ENCODE measurements at regions not wholly inside any gene's neighbourhood (a gene's known extent, or its start where the extent isn't known, plus 50 kb on each side); places are given as distances from the start of the nearest gene placed in this dataset.

GRCh38 chr6:67986694-67987232, 648.3 kb upstream of the ADGRB3 start:
- TF ChIP-seq, protein P1, sequence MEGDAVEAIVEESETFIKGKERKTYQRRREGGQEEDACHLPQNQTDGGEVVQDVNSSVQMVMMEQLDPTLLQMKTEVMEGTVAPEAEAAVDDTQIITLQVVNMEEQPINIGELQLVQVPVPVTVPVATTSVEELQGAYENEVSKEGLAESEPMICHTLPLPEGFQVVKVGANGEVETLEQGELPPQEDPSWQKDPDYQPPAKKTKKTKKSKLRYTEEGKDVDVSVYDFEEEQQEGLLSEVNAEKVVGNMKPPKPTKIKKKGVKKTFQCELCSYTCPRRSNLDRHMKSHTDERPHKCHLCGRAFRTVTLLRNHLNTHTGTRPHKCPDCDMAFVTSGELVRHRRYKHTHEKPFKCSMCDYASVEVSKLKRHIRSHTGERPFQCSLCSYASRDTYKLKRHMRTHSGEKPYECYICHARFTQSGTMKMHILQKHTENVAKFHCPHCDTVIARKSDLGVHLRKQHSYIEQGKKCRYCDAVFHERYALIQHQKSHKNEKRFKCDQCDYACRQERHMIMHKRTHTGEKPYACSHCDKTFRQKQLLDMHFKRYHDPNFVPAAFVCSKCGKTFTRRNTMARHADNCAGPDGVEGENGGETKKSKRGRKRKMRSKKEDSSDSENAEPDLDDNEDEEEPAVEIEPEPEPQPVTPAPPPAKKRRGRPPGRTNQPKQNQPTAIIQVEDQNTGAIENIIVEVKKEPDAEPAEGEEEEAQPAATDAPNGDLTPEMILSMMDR (conservative IDR thresholded peaks at IDR 0.05; ENCODE audit: low read depth, low read length) = no peak
- no peak for TF ChIP-seq EZH2 (IDR thresholded peaks at IDR 0.05; ENCODE audit: borderline replicate concordance, low read depth, low read length, poor library complexity, severe bottlenecking)
- no peak overlapping the region for H3K4me3 ChIP-seq (ENCODE audit: low read depth, low read length, poor library complexity, severe bottlenecking)

DNA sequence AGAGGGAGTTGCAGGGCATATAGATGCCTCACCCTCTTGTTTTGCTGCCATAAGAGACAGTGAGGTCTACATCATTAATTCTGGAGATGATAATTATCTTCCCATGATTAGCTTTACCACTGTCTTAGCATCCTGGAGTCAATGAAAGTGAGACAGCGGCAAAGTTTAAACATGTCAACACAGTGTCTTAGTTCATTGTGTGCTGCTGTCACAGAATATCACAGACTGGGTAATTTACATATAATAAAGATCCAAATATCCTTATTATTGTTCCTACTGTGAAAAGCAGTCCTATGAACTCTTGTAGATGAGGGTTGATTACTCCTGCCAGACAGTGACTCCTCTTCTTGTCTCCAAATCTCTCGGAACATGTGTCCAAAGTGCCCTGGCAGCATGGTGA, 658.6 kb upstream of the ADGRB3 start:
- POLR2A ChIA-PET (ENCODE audit: low non-redundant PET) = no interaction called here

More at GRCh38 chr6:67986694-67987232, 648.3 kb upstream of the ADGRB3 start:
- H3K36me3 ChIP-seq (ENCODE audit: insufficient read depth, low read length, poor library complexity, severe bottlenecking) = no peaks in the 10 kb centered on the region
- ChIA-PET CTCF (no interaction called here), POLR2A (ENCODE audit: low non-redundant PET) (no interaction called here)
- intact Hi-C loops (cut with micrococcal nuclease; ENCODE audit: unreplicated experiment) = no loop called here
- no peaks in the 10 kb centered on the region for H3K27me3 ChIP-seq (replicated peaks; ENCODE audit: insufficient read depth, low read depth, low read length, poor library complexity)
- H3K4me1 ChIP-seq (ENCODE audit: insufficient read depth, low read length, poor library complexity, severe bottlenecking) = no peaks in the 10 kb centered on the region
- no peak for DNase-seq (ENCODE audit: low spot score)
- no peaks in the 10 kb centered on the region for H3K9me3 ChIP-seq (ENCODE audit: low read depth, low read length, poor library complexity, severe bottlenecking)
- no TSS peak for BruUV-seq (replicated peaks)
- H3K27ac ChIP-seq (ENCODE audit: low read depth, low read length, poor library complexity, severe bottlenecking) = no peak overlapping the region

GRCh38 chr6:67974931-67975330, 660.2 kb upstream of the ADGRB3 start:
- Histone ChIP-seq H3K4me3 (ENCODE audit: low read depth, low read length, poor library complexity, severe bottlenecking) (no peak overlapping the region), H3K27me3 (replicated peaks; ENCODE audit: insufficient read depth, low read depth, low read length, poor library complexity) (no peaks in the 10 kb centered on the region), H3K4me1 (ENCODE audit: insufficient read depth, low read length, poor library complexity, severe bottlenecking) (no peaks in the 10 kb centered on the region), H3K36me3 (ENCODE audit: insufficient read depth, low read length, poor library complexity, severe bottlenecking) (no peaks in the 10 kb centered on the region), H3K27ac (ENCODE audit: low read depth, low read length, poor library complexity, severe bottlenecking) (no peak overlapping the region), H3K9me3 (ENCODE audit: low read depth, low read length, poor library complexity, severe bottlenecking) (no peaks in the 10 kb centered on the region)
- ChIA-PET CTCF (no interaction called here), POLR2A (ENCODE audit: low non-redundant PET) (no interaction called here)
- TF ChIP-seq, protein P1 (conservative IDR thresholded peaks at IDR 0.05; ENCODE audit: low read depth, low read length) = no peak
- no peak for TF ChIP-seq EZH2 (IDR thresholded peaks at IDR 0.05; ENCODE audit: borderline replicate concordance, low read depth, low read length, poor library complexity, severe bottlenecking)
- no TSS peak for BruUV-seq (replicated peaks)
- no peak for DNase-seq (ENCODE audit: low spot score)
- intact Hi-C loops (cut with micrococcal nuclease; ENCODE audit: unreplicated experiment) = no loop called here

More for the DNA sequence above, 658.6 kb upstream of the ADGRB3 start:
- no TSS peak for BruUV-seq (replicated peaks)
- TF ChIP-seq, protein P1 (conservative IDR thresholded peaks at IDR 0.05; ENCODE audit: low read depth, low read length) = no peak
- no peak for TF ChIP-seq EZH2 (IDR thresholded peaks at IDR 0.05; ENCODE audit: borderline replicate concordance, low read depth, low read length, poor library complexity, severe bottlenecking)
- DNase-seq (ENCODE audit: low spot score) = no peak
- Histone ChIP-seq H3K36me3 (ENCODE audit: insufficient read depth, low read length, poor library complexity, severe bottlenecking) (no peaks in the 10 kb centered on the region), H3K4me3 (ENCODE audit: low read depth, low read length, poor library complexity, severe bottlenecking) (no peak overlapping the region), H3K27ac (ENCODE audit: low read depth, low read length, poor library complexity, severe bottlenecking) (no peak overlapping the region), H3K27me3 (replicated peaks; ENCODE audit: insufficient read depth, low read depth, low read length, poor library complexity) (no peaks in the 10 kb centered on the region), H3K9me3 (ENCODE audit: low read depth, low read length, poor library complexity, severe bottlenecking) (no peaks in the 10 kb centered on the region), H3K4me1 (ENCODE audit: insufficient read depth, low read length, poor library complexity, severe bottlenecking) (no peaks in the 10 kb centered on the region)
- CTCF ChIA-PET = no interaction called here
- intact Hi-C loops (cut with micrococcal nuclease; ENCODE audit: unreplicated experiment) = no loop called here

Measured in A673 (cell line).